CD4-positive, alpha-beta memory T cell (primary cell): ENCODE measurements at regions not wholly inside any gene's neighbourhood (a gene's known extent, or its start where the extent isn't known, plus 50 kb on each side); places are given as distances from the start of the nearest gene placed in this dataset.

Source experiments
- CTCF ChIA-PET: fragments of 350-600 bp; sonication (Branson Sonifier 250); formaldehyde crosslinking; loops from one replicate; lab custom pipeline; 2021; ENCODE audit warnings: inconsistent platforms; ENCODE audit not compliant: partially characterized antibody; lab: Charles Lee
- POLR2A ChIA-PET: fragments of 350-600 bp; sonication (Branson Sonifier 250); formaldehyde crosslinking; loops from one replicate; lab custom pipeline; 2021; ENCODE audit not compliant: partially characterized antibody; lab: Charles Lee
- DNase-seq, 5 donors: peaks; one replicate each; pipeline versions ENCODE4 v3.0.0 to v3.0.0-alpha.2; 2020 to 2022; ENCODE audit warnings: mixed read lengths in 1 of 5
- H3K27ac ChIP-seq: one replicate; pipeline ENCODE4 v1.7.0; 2013; ENCODE audit warnings: low read depth, low read length
- H3K27me3 ChIP-seq: 2 replicates; pipeline ENCODE4 v1.7.0; 2013; ENCODE audit warnings: mild to moderate bottlenecking, low read length, moderate library complexity; ENCODE audit not compliant: insufficient read depth
- H3K36me3 ChIP-seq: 2 replicates; pipeline ENCODE4 v1.7.0; 2013; ENCODE audit warnings: mild to moderate bottlenecking, low read length, moderate library complexity; ENCODE audit not compliant: insufficient read depth
- H3K4me1 ChIP-seq: 2 replicates; pipeline ENCODE4 v1.7.0; 2013; ENCODE audit warnings: mild to moderate bottlenecking, low read length, moderate library complexity; ENCODE audit not compliant: insufficient read depth
- H3K4me3 ChIP-seq, 2 donors: one replicate each; pipeline ENCODE4 v1.7.0; 2013; ENCODE audit warnings: low read length in 2 of 2, mild to moderate bottlenecking in 1 of 2
- H3K9me3 ChIP-seq, 2 donors: one replicate each; pipeline ENCODE4 v1.7.0; 2013; ENCODE audit warnings: low read length in 2 of 2, control low read depth in 1 of 2; ENCODE audit not compliant: control insufficient read depth in 1 of 2
- H3K27ac Mint-ChIP-seq, 7 donors: one replicate each; pipeline ENCODE4 v1.8.0; 2020 to 2021; ENCODE audit warnings: mixed read lengths in 7 of 7, mild to moderate bottlenecking in 6 of 7, inconsistent platforms in 3 of 7, moderate library complexity in 3 of 7
- H3K27me3 Mint-ChIP-seq, 2 donors: one replicate each; pipeline ENCODE4 v1.8.0; 2020 to 2021; ENCODE audit warnings: mixed read lengths in 2 of 2
- H3K36me3 Mint-ChIP-seq, 2 donors: one replicate each; pipeline ENCODE4 v1.8.0; 2020 to 2021; ENCODE audit warnings: mixed read lengths in 2 of 2, inconsistent platforms in 1 of 2, mild to moderate bottlenecking in 1 of 2
- H3K4me1 Mint-ChIP-seq, 4 donors: one replicate each; pipeline ENCODE4 v1.8.0; 2020 to 2021; ENCODE audit warnings: mixed read lengths in 4 of 4, mild to moderate bottlenecking in 1 of 4
- H3K4me3 Mint-ChIP-seq, 8 donors: one replicate each; pipeline ENCODE4 v1.8.0; 2020 to 2021; ENCODE audit warnings: mixed read lengths in 8 of 8, mild to moderate bottlenecking in 7 of 8, moderate library complexity in 6 of 8, inconsistent platforms in 3 of 8
- H3K9me3 Mint-ChIP-seq, 8 donors: one replicate each; pipeline ENCODE4 v1.8.0; 2020 to 2021; ENCODE audit warnings: mixed read lengths in 8 of 8, mild to moderate bottlenecking in 5 of 8, inconsistent platforms in 3 of 8, moderate library complexity in 1 of 8
- intact Hi-C: fragments of 100-400 bp; cut with micrococcal nuclease; formaldehyde crosslinking; loops from one replicate; pipeline ENCODE4 v1.15.1; 2023

- ChIA-PET CTCF (no interaction called here), POLR2A (no interaction called here)
- no peaks in the 10 kb centered on the region for H3K27me3 Mint-ChIP-seq
- H3K36me3 ChIP-seq = no peaks in the 10 kb centered on the region
- intact Hi-C loops = no loop called here
- DNase-seq = no peak
- H3K9me3 ChIP-seq = no peaks in the 10 kb centered on the region
- peaks cover 7 to 12% of the 10 kb centered on the region in 2 donors for H3K36me3 Mint-ChIP-seq
- peaks cover 0 to 3% (median 0%) of the 10 kb centered on the region in 8 donors for H3K9me3 Mint-ChIP-seq
- H3K27ac Mint-ChIP-seq = no peak overlapping the region
- H3K4me1 Mint-ChIP-seq = peaks cover 0 to 1% (median 0%) of the 10 kb centered on the region in 4 donors
- H3K27ac ChIP-seq = no peak overlapping the region
- no peak overlapping the region for H3K4me3 Mint-ChIP-seq
- no peak overlapping the region for H3K4me3 ChIP-seq
- H3K4me1 ChIP-seq = no peaks in the 10 kb centered on the region
- H3K27me3 ChIP-seq = no peaks in the 10 kb centered on the region
Measured at GRCh38 chr22:49564666-49565515, 262.8 kb downstream of the BRD1 start.

- Histone ChIP-seq H3K4me1 (no peaks in the 10 kb centered on the region), H3K4me3 (no peak overlapping the region), H3K27me3 (no peaks in the 10 kb centered on the region), H3K9me3 (no peaks in the 10 kb centered on the region), H3K36me3 (no peaks in the 10 kb centered on the region), H3K27ac (no peak overlapping the region)
- no peak overlapping the region for H3K27ac Mint-ChIP-seq
- ChIA-PET POLR2A (no interaction called here), CTCF (no interaction called here)
- intact Hi-C loops = no loop called here
- peaks cover 0 to 3% (median 0%) of the 10 kb centered on the region in 8 donors for H3K9me3 Mint-ChIP-seq
- peaks cover 7 to 12% of the 10 kb centered on the region in 2 donors for H3K36me3 Mint-ChIP-seq
- DNase-seq = no peak
- no peak overlapping the region for H3K4me3 Mint-ChIP-seq
- peaks cover 0 to 1% (median 0%) of the 10 kb centered on the region in 4 donors for H3K4me1 Mint-ChIP-seq
- H3K27me3 Mint-ChIP-seq = no peaks in the 10 kb centered on the region
Measured at GRCh38 chr22:49564054-49564453, 263.6 kb downstream of the BRD1 start.

GRCh38 chr22:49562685-49563249 is 264.9 kb downstream of the BRD1 start:
- POLR2A ChIA-PET = no interaction called here

GRCh38 chr22:49561976-49562375 is 265.7 kb downstream of the BRD1 start:
- Histone ChIP-seq H3K36me3 (no peaks in the 10 kb centered on the region), H3K27me3 (no peaks in the 10 kb centered on the region), H3K4me3 (no peak overlapping the region), H3K4me1 (no peaks in the 10 kb centered on the region), H3K9me3 (no peaks in the 10 kb centered on the region), H3K27ac (no peak overlapping the region)
- Mint-ChIP-seq H3K27me3 (no peaks in the 10 kb centered on the region), H3K36me3 (peaks cover 7 to 16% of the 10 kb centered on the region in 2 donors), H3K9me3 (peaks cover 0 to 12% (median 4%) of the 10 kb centered on the region in 8 donors), H3K4me3 (no peak overlapping the region), H3K27ac (no peak overlapping the region), H3K4me1 (peaks cover 0 to 1% (median under 1%) of the 10 kb centered on the region in 4 donors)
- DNase-seq = no peak
- CTCF ChIA-PET = no interaction called here
- intact Hi-C loops = no loop called here
- POLR2A ChIA-PET = no interaction called here

More at GRCh38 chr22:49562685-49563249, 264.9 kb downstream of the BRD1 start:
- peaks cover 0 to 1% (median 0%) of the 10 kb centered on the region in 4 donors for H3K4me1 Mint-ChIP-seq
- H3K27ac Mint-ChIP-seq = no peak overlapping the region
- DNase-seq = no peak
- Histone ChIP-seq H3K27ac (no peak overlapping the region), H3K36me3 (no peaks in the 10 kb centered on the region), H3K9me3 (no peaks in the 10 kb centered on the region), H3K27me3 (no peaks in the 10 kb centered on the region), H3K4me3 (no peak overlapping the region), H3K4me1 (no peaks in the 10 kb centered on the region)
- peaks cover 7 to 12% of the 10 kb centered on the region in 2 donors for H3K36me3 Mint-ChIP-seq
- H3K9me3 Mint-ChIP-seq = peaks cover 0 to 10% (median 3%) of the 10 kb centered on the region in 8 donors
- no peak overlapping the region for H3K4me3 Mint-ChIP-seq
- CTCF ChIA-PET = no interaction called here
- H3K27me3 Mint-ChIP-seq = no peaks in the 10 kb centered on the region
- intact Hi-C loops = no loop called here

GRCh38 chr22:49561338-49561737 is 266.3 kb downstream of the BRD1 start:
- no peak overlapping the region for H3K27ac Mint-ChIP-seq
- DNase-seq = no peak
- no peaks in the 10 kb centered on the region for H3K27me3 Mint-ChIP-seq
- H3K9me3 Mint-ChIP-seq = peaks cover 0 to 16% (median 6%) of the 10 kb centered on the region in 8 donors
- Histone ChIP-seq H3K36me3 (no peaks in the 10 kb centered on the region), H3K4me3 (no peak overlapping the region), H3K27ac (no peak overlapping the region), H3K9me3 (no peaks in the 10 kb centered on the region), H3K27me3 (no peaks in the 10 kb centered on the region), H3K4me1 (no peaks in the 10 kb centered on the region)
- H3K4me3 Mint-ChIP-seq = no peak overlapping the region
- H3K4me1 Mint-ChIP-seq = peaks cover 0 to 1% (median under 1%) of the 10 kb centered on the region in 4 donors
- intact Hi-C loops = no loop called here
- H3K36me3 Mint-ChIP-seq = peaks cover 10 to 21% of the 10 kb centered on the region in 2 donors
- ChIA-PET CTCF (no interaction called here), POLR2A (no interaction called here)

GRCh38 chr22:49555526-49555925 is 272.1 kb downstream of the BRD1 start:
- Mint-ChIP-seq H3K36me3 (peaks cover 10 to 14% of the 10 kb centered on the region in 2 donors), H3K9me3 (peaks cover 3 to 25% (median 8%) of the 10 kb centered on the region in 8 donors), H3K4me1 (peaks cover 0 to 3% (median under 1%) of the 10 kb centered on the region in 4 donors), H3K27me3 (no peaks in the 10 kb centered on the region), H3K27ac (no peak overlapping the region), H3K4me3 (no peak overlapping the region)
- Histone ChIP-seq H3K4me3 (no peak overlapping the region), H3K9me3 (peaks cover 0 to 5% of the 10 kb centered on the region in 2 donors), H3K36me3 (no peaks in the 10 kb centered on the region), H3K27me3 (no peaks in the 10 kb centered on the region), H3K4me1 (no peaks in the 10 kb centered on the region), H3K27ac (no peak overlapping the region)
- POLR2A ChIA-PET = no interaction called here
- CTCF ChIA-PET = no interaction called here
- DNase-seq = no peak
- intact Hi-C loops = no loop called here

- no peak for DNase-seq
- intact Hi-C loops = no loop called here
- Histone ChIP-seq H3K27me3 (no peaks in the 10 kb centered on the region), H3K4me3 (no peak overlapping the region), H3K36me3 (no peaks in the 10 kb centered on the region), H3K27ac (no peak overlapping the region), H3K9me3 (peaks cover 0 to 5% of the 10 kb centered on the region in 2 donors), H3K4me1 (no peaks in the 10 kb centered on the region)
- Mint-ChIP-seq H3K27me3 (no peaks in the 10 kb centered on the region), H3K9me3 (peaks cover 3 to 28% (median 7%) of the 10 kb centered on the region in 8 donors), H3K36me3 (peaks cover 8 to 9% of the 10 kb centered on the region in 2 donors), H3K4me1 (peaks cover 0 to 5% (median under 1%) of the 10 kb centered on the region in 4 donors), H3K4me3 (no peak overlapping the region), H3K27ac (no peak overlapping the region)
- CTCF ChIA-PET = no interaction called here
- POLR2A ChIA-PET = no interaction called here
Measured at GRCh38 chr22:49554741-49555140, 272.9 kb downstream of the BRD1 start.
